Common myeloid progenitor, CD34-positive (primary cell): ENCODE measurements at regions not wholly inside any gene's neighbourhood (a gene's known extent, or its start where the extent isn't known, plus 50 kb on each side); places are given as distances from the start of the nearest gene placed in this dataset.

Experiments
- CTCF ChIA-PET: fragments of 350-600 bp; sonication (Branson Sonifier 250); formaldehyde crosslinking; loops from one replicate; lab custom pipeline; 2021; ENCODE audit warnings: antibody characterized with exemption; lab: Charles Lee
- POLR2A ChIA-PET: fragments of 350-600 bp; sonication (Branson Sonifier 250); formaldehyde crosslinking; loops from one replicate; lab custom pipeline; 2021; ENCODE audit warnings: antibody characterized with exemption; lab: Charles Lee
- DNase-seq, 3 donors: peaks; one replicate each; pipeline versions ENCODE4 v3.0.0 to v3.0.0-alpha.2; 2013
- H3K27ac ChIP-seq, 2 experiments: 1 replicate in 1 of 2; 2 replicates in 1 of 2; pipeline ENCODE4 v1.7.0; 2013; ENCODE audit warnings: inconsistent platforms in 2 of 2, low read length in 2 of 2, mild to moderate bottlenecking in 2 of 2, low read depth in 1 of 2, moderate library complexity in 1 of 2; ENCODE audit not compliant: severe bottlenecking in 2 of 2, insufficient read depth in 1 of 2, poor library complexity in 1 of 2
- H3K27me3 ChIP-seq, 5 experiments: replicated peaks in 2 of 5; 1 replicate in 3 of 5; 2 replicates in 2 of 5; pipeline versions ENCODE4 v1.6.1 to v1.7.0; 2013; ENCODE audit warnings: low read length in 4 of 5, mild to moderate bottlenecking in 2 of 5, moderate library complexity in 2 of 5, inconsistent platforms in 1 of 5; ENCODE audit not compliant: insufficient read depth in 5 of 5, control insufficient read depth in 4 of 5
- H3K36me3 ChIP-seq, 4 experiments: 1 replicate in 2 of 4; 2 replicates in 2 of 4; pipeline versions ENCODE4 v1.6.1 to v1.7.0; 2013; ENCODE audit warnings: low read length in 3 of 4, control low read depth in 1 of 4, mild to moderate bottlenecking in 1 of 4; ENCODE audit not compliant: control insufficient read depth in 4 of 4, insufficient read depth in 4 of 4
- H3K4me1 ChIP-seq, 4 experiments: 1 replicate in 3 of 4; 2 replicates in 1 of 4; pipeline versions ENCODE4 v1.6.1 to v1.7.1; 2013; ENCODE audit warnings: low read length in 3 of 4, mild to moderate bottlenecking in 3 of 4, control low read depth in 1 of 4, inconsistent platforms in 1 of 4, moderate library complexity in 1 of 4; ENCODE audit not compliant: control insufficient read depth in 4 of 4, insufficient read depth in 4 of 4; ENCODE audit errors: control extremely low read depth in 1 of 4
- H3K4me3 ChIP-seq, 7 experiments: 1 replicate in 4 of 7; 2 replicates in 3 of 7; pipeline versions ENCODE4 v1.5.1 to v1.7.0; 2013; ENCODE audit warnings: mild to moderate bottlenecking in 7 of 7, low read length in 6 of 7, moderate library complexity in 6 of 7, inconsistent platforms in 2 of 7, low read depth in 2 of 7, control low read depth in 1 of 7; ENCODE audit not compliant: insufficient read depth in 4 of 7, control insufficient read depth in 1 of 7; ENCODE audit errors: extremely low read depth in 1 of 7
- H3K9me3 ChIP-seq, 5 experiments: 1 replicate in 4 of 5; 2 replicates in 1 of 5; pipeline versions ENCODE4 v1.6.1 to v1.7.1; 2013; ENCODE audit warnings: low read length in 4 of 5, mild to moderate bottlenecking in 2 of 5, inconsistent platforms in 1 of 5, low read depth in 1 of 5, moderate library complexity in 1 of 5; ENCODE audit not compliant: control insufficient read depth in 4 of 5, insufficient read depth in 2 of 5; ENCODE audit errors: control extremely low read depth in 1 of 5
- WGBS: methylation state at CpG from one replicate; pipeline ENCODE4 v1.1.5; 2013; ENCODE audit not compliant: insufficient coverage; 5-methylcytosine and 5-hydroxymethylcytosine counted together

DNA sequence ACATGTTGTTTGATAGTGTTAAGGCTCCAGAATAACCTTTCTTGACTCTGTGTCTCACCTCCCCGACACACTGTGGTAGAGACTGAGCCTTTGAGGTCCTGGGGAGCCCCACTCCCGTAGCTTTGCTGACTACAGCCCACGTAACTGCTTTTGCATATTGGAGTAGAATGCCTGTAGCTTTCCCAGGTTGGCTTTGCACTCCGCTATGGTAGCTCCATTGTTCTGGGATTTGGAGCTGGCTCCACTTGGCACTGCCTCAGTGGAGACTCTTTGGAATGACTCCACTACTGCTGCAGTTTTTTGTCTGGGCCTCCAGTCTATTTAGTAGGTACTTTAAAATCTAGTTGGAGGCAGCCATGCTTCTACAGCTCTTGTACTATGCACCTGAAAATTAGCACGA, 56.2 kb upstream of the ANXA1 start:
- no peak for DNase-seq
- H3K36me3 ChIP-seq = no peaks in the 10 kb centered on the region
- 97% methylated on average over 5 of the region's 5 CpGs for WGBS
- H3K4me1 ChIP-seq = no peaks in the 10 kb centered on the region
- no peak overlapping the region for H3K27ac ChIP-seq
- H3K9me3 ChIP-seq = no peaks in the 10 kb centered on the region
- H3K27me3 ChIP-seq = no peaks in the 10 kb centered on the region
- ChIA-PET POLR2A (interaction anchor here (0.6 kb wide), 1 partner anchor 21 kb away, joined by 3 read pairs; no protein-coding TSS in a partner anchor), CTCF (interaction anchor here (0.6 to 3.6 kb wide), 6 partner anchors 11 to 239 kb away, joined by 3 to 12 read pairs (median 4); no protein-coding TSS in a partner anchor)
- H3K4me3 ChIP-seq = no peak overlapping the region

DNA sequence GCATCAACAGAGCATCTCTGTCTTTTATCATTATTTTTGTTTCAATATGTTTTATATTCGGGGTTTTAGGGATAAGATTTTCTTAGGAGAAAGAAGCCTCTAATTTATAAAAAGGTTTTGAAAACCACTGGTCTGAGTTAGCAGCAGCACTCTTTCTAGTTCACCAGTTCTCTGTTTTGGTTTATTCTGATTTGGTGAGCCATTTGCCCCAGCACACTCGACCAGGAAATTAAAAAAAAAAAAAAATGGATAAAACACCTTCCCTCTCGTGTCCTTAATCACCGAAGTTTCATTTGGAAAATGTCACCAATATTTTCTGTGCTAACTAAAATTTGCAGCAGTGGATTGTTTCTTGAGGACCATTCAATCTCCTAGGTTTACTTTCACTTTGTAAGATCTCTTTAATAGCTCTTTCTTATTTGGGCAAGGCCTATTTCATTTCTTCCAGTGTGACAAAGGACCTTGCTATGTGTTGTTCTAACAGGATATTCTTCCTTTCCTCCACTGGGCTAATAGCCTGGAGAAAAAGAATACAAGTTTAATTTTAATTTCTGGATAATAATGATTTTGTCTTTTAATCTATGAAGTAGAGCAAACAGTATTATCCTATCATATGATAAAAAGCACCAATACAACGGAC, 57.8 kb upstream of the ANXA1 start:
- WGBS = 20% methylated on average over 2 of the region's 5 CpGs
- no peak overlapping the region for H3K27ac ChIP-seq
- no peaks in the 10 kb centered on the region for H3K27me3 ChIP-seq
- H3K9me3 ChIP-seq = no peaks in the 10 kb centered on the region
- peak in 2 of 3 donors; percentile 19 to 21 for DNase-seq
- ChIA-PET POLR2A (no interaction called here), CTCF (interaction anchor here (0.6 to 3.6 kb wide), 2 partner anchors 12 to 89 kb away, joined by 5 to 12 read pairs; no protein-coding TSS in a partner anchor)
- peak overlapping the region in 2 of 7 experiments; percentile 15 to 46 for H3K4me3 ChIP-seq
- no peaks in the 10 kb centered on the region for H3K4me1 ChIP-seq
- H3K36me3 ChIP-seq = no peaks in the 10 kb centered on the region

DNA sequence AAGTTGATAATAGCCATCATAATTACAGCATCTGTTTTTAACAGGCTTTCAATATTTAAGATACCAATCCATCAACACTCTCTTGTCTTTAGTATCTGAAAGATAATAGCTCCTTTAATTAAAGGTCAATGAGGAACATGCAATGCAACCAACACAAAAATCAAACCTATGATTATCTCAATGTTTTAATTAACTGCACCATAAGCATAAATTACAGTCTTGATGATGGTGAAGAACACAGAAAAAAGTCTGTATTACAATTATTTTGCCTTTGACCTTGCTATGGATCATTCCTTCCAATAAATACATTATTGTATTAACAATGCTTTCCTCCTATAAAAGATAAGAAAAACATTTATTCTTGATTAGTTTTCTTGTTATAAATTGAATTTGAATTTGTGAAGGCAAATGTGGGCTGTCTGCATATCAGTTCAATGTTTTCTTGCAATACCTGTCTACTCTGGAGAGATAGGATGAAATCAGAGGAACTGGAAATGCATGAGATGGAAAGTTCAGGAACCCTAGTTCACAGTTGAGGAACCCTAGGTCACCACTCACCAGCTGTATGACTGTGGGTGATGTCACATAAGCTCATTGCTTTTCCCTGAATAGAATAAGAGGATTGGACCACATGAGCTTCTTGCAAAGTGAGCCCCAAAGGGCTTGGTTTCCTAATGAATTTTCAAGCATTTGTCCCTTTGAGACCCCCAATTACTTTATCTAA, 58.5 kb upstream of the ANXA1 start:
- CTCF ChIA-PET = interaction anchor here (3.6 kb wide), 1 partner anchor 13 kb away, joined by 12 read pairs; no protein-coding TSS in a partner anchor
- H3K27ac ChIP-seq = no peak overlapping the region
- H3K27me3 ChIP-seq = no peaks in the 10 kb centered on the region
- H3K4me3 ChIP-seq = no peak overlapping the region
- DNase-seq = no peak
- no peaks in the 10 kb centered on the region for H3K9me3 ChIP-seq
- no peaks in the 10 kb centered on the region for H3K36me3 ChIP-seq
- POLR2A ChIA-PET = no interaction called here
- no peaks in the 10 kb centered on the region for H3K4me1 ChIP-seq

DNA sequence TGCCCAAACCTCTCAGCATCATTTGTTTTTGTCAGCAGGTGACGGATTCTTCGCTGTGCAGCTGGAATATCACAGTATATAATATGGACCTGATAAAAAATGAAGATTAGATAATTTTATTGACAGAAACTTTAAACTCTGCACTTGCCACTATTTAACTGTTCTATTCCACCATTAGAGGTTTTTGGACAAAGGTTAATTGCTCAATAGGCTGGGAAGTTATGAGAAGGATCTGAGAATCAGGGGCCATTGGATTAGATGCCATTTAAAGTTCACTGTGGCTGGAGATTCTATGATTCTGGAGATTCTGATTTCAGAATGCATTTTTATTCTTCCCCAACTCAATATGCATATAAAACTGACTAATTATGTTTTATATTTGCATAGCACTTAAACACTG, 59.8 kb upstream of the ANXA1 start:
- H3K36me3 ChIP-seq = no peaks in the 10 kb centered on the region
- ChIA-PET CTCF (interaction anchor here (1.0 to 1.5 kb wide), 3 partner anchors 11 to 76 kb away, joined by 3 to 5 read pairs (median 4); no protein-coding TSS in a partner anchor), POLR2A (no interaction called here)
- no peak overlapping the region for H3K27ac ChIP-seq
- DNase-seq = no peak
- no CpG with 5 or more reads among the region's 2 CpGs for WGBS
- no peaks in the 10 kb centered on the region for H3K27me3 ChIP-seq
- no peaks in the 10 kb centered on the region for H3K4me1 ChIP-seq
- no peaks in the 10 kb centered on the region for H3K9me3 ChIP-seq
- H3K4me3 ChIP-seq = no peak overlapping the region

DNA sequence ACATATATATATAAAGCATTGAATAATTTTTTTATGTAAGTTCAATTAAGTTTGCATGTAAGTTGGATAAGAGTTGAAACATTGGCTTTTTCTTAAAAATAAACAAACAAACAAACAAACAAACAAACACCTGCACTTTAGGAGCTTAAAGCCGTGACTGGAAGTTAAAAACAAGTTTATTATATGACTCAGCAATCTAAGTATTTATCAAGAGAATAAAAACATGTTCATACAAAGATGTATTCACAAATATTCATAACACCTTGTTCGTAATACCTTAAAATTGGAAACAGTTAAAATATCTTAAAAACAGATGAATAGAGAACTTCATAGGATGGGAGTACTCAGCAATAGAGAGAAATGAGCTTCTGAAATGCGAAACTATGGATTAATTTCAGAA, 61.5 kb upstream of the ANXA1 start:
- POLR2A ChIA-PET = no interaction called here
- WGBS = no CpG with 5 or more reads among the region's 3 CpGs
- H3K36me3 ChIP-seq = no peaks in the 10 kb centered on the region
- H3K4me3 ChIP-seq = no peak overlapping the region
- H3K9me3 ChIP-seq = no peaks in the 10 kb centered on the region
- no peaks in the 10 kb centered on the region for H3K4me1 ChIP-seq
- CTCF ChIA-PET = interaction anchor here (1.5 to 2.2 kb wide), 3 partner anchors 10 to 233 kb away, joined by 5 read pairs; no protein-coding TSS in a partner anchor
- DNase-seq = no peak
- no peak overlapping the region for H3K27ac ChIP-seq
- H3K27me3 ChIP-seq = no peaks in the 10 kb centered on the region

DNA sequence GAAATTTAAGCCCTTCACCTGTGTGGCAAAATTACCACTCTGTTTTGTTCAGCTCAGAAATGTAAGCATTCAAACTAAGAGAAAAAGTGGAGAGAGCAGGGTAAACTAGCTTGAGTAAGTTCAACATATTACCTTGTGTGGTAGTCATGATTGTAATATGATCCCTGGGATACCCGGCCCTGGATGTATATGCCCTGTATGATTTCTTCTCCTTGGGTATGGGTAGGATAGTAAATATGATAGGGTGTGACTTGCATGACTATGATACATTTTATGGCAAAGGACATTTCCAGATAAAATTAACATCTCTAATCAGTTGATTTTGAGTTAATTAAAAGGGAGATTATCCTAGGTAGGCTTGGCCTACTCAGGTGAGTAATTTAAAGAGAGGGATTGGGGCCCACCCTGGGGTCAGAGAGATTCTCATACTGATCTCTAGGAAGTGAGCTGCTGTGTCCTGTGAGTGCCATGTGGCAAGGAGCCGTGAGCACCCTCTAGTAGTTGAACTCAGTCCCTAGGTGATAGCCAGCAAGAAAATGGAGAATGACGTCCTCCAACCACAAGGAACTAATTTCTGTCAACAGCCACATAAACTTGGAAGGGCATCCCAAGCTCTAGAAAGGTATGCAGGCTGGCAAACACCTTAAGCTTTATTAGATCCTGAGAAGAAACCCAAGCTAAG, 62.2 kb upstream of the ANXA1 start:
- H3K4me1 ChIP-seq = no peaks in the 10 kb centered on the region
- ChIA-PET CTCF (interaction anchor here (1.5 to 2.2 kb wide), 3 partner anchors 9 to 232 kb away, joined by 5 read pairs; no protein-coding TSS in a partner anchor), POLR2A (no interaction called here)
- no peak overlapping the region for H3K27ac ChIP-seq
- H3K4me3 ChIP-seq = no peak overlapping the region
- no peaks in the 10 kb centered on the region for H3K27me3 ChIP-seq
- no peaks in the 10 kb centered on the region for H3K36me3 ChIP-seq
- no peaks in the 10 kb centered on the region for H3K9me3 ChIP-seq
- WGBS = 93% methylated on average over 2 of the region's 3 CpGs
- no peak for DNase-seq
